ENCODE measurements at regions not wholly inside any gene's neighbourhood (a gene's known extent, or its start where the extent isn't known, plus 50 kb on each side); places are given as distances from the start of the nearest gene placed in this dataset.

GRCh38 chr16:65521633-65522328 is 399.9 kb upstream of the CDH11 start:
- DNase-seq: no peak
- intact Hi-C loops (cut with DNase I): no loop called here
- TF ChIP-seq, protein P1, sequence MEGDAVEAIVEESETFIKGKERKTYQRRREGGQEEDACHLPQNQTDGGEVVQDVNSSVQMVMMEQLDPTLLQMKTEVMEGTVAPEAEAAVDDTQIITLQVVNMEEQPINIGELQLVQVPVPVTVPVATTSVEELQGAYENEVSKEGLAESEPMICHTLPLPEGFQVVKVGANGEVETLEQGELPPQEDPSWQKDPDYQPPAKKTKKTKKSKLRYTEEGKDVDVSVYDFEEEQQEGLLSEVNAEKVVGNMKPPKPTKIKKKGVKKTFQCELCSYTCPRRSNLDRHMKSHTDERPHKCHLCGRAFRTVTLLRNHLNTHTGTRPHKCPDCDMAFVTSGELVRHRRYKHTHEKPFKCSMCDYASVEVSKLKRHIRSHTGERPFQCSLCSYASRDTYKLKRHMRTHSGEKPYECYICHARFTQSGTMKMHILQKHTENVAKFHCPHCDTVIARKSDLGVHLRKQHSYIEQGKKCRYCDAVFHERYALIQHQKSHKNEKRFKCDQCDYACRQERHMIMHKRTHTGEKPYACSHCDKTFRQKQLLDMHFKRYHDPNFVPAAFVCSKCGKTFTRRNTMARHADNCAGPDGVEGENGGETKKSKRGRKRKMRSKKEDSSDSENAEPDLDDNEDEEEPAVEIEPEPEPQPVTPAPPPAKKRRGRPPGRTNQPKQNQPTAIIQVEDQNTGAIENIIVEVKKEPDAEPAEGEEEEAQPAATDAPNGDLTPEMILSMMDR (IDR thresholded peaks at IDR 0.05): no peak
- H3K9me3 ChIP-seq: peaks cover 0 to 4% (median 0%) of the 10 kb centered on the region in 11 donors
- no peaks in the 10 kb centered on the region for H3K27me3 ChIP-seq
- no peak overlapping the region for H3K4me3 ChIP-seq
- H3K36me3 ChIP-seq: no peaks in the 10 kb centered on the region
- peaks cover 0 to 20% (median 0%) of the 10 kb centered on the region in 9 donors for H3K4me1 ChIP-seq
- WGBS, 2 donors: 50 to 53% methylated on average over 10 of the region's 10 CpGs
- H3K27ac ChIP-seq: peak overlapping the region in 2 of 10 donors; percentile 1 to 2
- ATAC-seq: peak in 2 of 8 donors; percentile 7 to 19

DNA sequence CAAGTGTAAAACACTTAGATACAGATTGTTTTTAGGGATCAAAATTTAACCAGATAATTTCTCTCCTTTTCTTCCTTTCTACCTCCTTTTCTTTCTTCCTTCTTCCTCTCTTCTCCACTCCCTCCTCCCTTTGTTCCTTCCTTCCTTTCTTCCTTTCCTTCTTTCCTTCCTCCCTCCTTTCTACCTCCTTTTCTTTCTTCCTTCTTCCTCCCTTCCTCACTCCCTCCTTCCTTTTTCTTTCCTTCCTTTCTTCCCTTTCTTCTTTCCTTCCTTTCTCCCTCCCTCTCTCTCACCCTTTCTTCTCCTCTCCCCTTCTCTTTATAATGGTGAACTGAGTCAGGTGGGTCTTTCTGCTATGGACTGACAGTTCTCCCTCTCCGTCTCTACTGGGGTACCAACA is 397.5 kb upstream of the CDH11 start:
- H3K27ac ChIP-seq: no peak overlapping the region
- 95 to 97% methylated on average over 1 of the region's 1 CpG for WGBS, 2 donors
- no peaks in the 10 kb centered on the region for H3K9me3 ChIP-seq
- no peak overlapping the region for H3K4me3 ChIP-seq
- ATAC-seq: no peak
- H3K36me3 ChIP-seq: no peaks in the 10 kb centered on the region
- intact Hi-C loops (cut with DNase I): loop anchor here in 1 of 10 donors (10.0 kb wide), 1 partner anchor 265 kb away; no protein-coding TSS in a partner anchor
- H3K4me1 ChIP-seq: peaks cover 0 to 20% (median 3%) of the 10 kb centered on the region in 9 donors
- TF ChIP-seq, protein P1 (IDR thresholded peaks at IDR 0.05): no peak
- no peak for DNase-seq
- H3K27me3 ChIP-seq: no peaks in the 10 kb centered on the region

DNA sequence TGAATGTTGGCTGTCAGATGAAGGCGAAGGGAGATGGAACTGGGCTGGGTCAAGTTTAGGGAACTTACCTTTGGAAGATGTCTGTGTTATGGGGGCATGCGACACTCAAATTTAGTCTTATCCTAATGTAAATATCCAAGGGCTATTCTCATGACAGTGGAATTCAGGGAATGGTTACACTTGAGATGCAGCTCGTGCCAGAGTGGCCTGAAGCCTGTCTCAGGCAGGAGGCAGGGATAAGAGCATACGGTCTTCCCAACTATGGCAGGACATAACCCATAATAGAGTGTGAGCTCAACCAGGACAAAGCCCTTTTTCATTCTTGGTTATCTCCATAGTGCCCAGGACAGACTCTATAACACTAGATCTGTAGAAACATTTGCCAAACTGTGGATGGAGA is 393.3 kb upstream of the CDH11 start:
- no peak overlapping the region for H3K27ac ChIP-seq
- no peaks in the 10 kb centered on the region for H3K9me3 ChIP-seq
- intact Hi-C loops (cut with DNase I): loop anchor here in 1 of 10 donors (10.0 kb wide), 1 partner anchor 260 kb away; no protein-coding TSS in a partner anchor
- 61 to 64% methylated on average over 4 of the region's 4 CpGs for WGBS, 2 donors
- no peak overlapping the region for H3K4me3 ChIP-seq
- TF ChIP-seq, protein P1 (IDR thresholded peaks at IDR 0.05): no peak
- DNase-seq: no peak
- no peaks in the 10 kb centered on the region for H3K36me3 ChIP-seq
- peaks cover 0 to 17% (median 4%) of the 10 kb centered on the region in 9 donors for H3K4me1 ChIP-seq
- H3K27me3 ChIP-seq: no peaks in the 10 kb centered on the region
- ATAC-seq: no peak

DNA sequence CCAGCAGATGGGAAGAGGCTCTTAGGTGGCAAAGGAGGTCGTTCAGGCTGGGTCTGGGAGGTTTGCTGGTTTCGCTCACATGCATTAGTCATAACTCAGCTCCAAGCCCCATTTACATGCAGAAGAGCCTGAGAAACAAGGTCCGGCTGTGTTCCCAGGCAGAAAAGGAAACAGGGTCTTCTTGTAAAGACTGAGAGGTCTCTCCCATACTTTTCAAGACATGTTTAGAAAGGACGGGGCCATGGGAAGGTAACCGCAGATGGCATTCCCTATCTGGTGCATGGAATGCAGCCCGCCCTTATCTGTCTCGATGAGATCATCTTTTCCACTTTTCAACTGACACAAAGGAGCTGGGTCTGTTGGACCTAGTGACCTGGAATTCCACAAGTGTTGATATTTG is 389.0 kb upstream of the CDH11 start:
- peak in 1 of 8 donors; percentile 22 for ATAC-seq

More for the DNA sequence above, 389.0 kb upstream of the CDH11 start:
- intact Hi-C loops (cut with DNase I): loop anchor here in 1 of 10 donors (10.0 kb wide), 1 partner anchor 256 kb away; no protein-coding TSS in a partner anchor
- Histone ChIP-seq H3K9me3 (no peaks in the 10 kb centered on the region), H3K27ac (no peak overlapping the region), H3K4me3 (no peak overlapping the region), H3K36me3 (no peaks in the 10 kb centered on the region), H3K27me3 (no peaks in the 10 kb centered on the region), H3K4me1 (peaks cover 0 to 19% (median 4%) of the 10 kb centered on the region in 9 donors)
- WGBS, 2 donors: 32 to 35% methylated on average over 7 of the region's 7 CpGs
- no peak for DNase-seq
- TF ChIP-seq, protein P1 (IDR thresholded peaks at IDR 0.05): no peak
